Common myeloid progenitor, CD34-positive (primary cell): ENCODE measurements at regions not wholly inside any gene's neighbourhood (a gene's known extent, or its start where the extent isn't known, plus 50 kb on each side); places are given as distances from the start of the nearest gene placed in this dataset.
"Not testable (repeated sequence)": the region's sequence is repeated elsewhere in the genome, so short reads cannot be mapped to it uniquely, and the experiment has no call there.

ENCODE experiments used
- CTCF ChIA-PET: fragments of 350-600 bp; sonication (Branson Sonifier 250); formaldehyde crosslinking; loops from one replicate; lab custom pipeline; 2021; ENCODE audit warnings: antibody characterized with exemption; lab: Charles Lee
- POLR2A ChIA-PET: fragments of 350-600 bp; sonication (Branson Sonifier 250); formaldehyde crosslinking; loops from one replicate; lab custom pipeline; 2021; ENCODE audit warnings: antibody characterized with exemption; lab: Charles Lee
- DNase-seq, 3 donors: peaks; one replicate each; pipeline versions ENCODE4 v3.0.0 to v3.0.0-alpha.2; 2013
- H3K27ac ChIP-seq, 2 experiments: 1 replicate in 1 of 2; 2 replicates in 1 of 2; pipeline ENCODE4 v1.7.0; 2013; ENCODE audit warnings: inconsistent platforms in 2 of 2, low read length in 2 of 2, mild to moderate bottlenecking in 2 of 2, low read depth in 1 of 2, moderate library complexity in 1 of 2; ENCODE audit not compliant: severe bottlenecking in 2 of 2, insufficient read depth in 1 of 2, poor library complexity in 1 of 2
- H3K27me3 ChIP-seq, 5 experiments: replicated peaks in 2 of 5; 1 replicate in 3 of 5; 2 replicates in 2 of 5; pipeline versions ENCODE4 v1.6.1 to v1.7.0; 2013; ENCODE audit warnings: low read length in 4 of 5, mild to moderate bottlenecking in 2 of 5, moderate library complexity in 2 of 5, inconsistent platforms in 1 of 5; ENCODE audit not compliant: insufficient read depth in 5 of 5, control insufficient read depth in 4 of 5
- H3K36me3 ChIP-seq, 4 experiments: 1 replicate in 2 of 4; 2 replicates in 2 of 4; pipeline versions ENCODE4 v1.6.1 to v1.7.0; 2013; ENCODE audit warnings: low read length in 3 of 4, control low read depth in 1 of 4, mild to moderate bottlenecking in 1 of 4; ENCODE audit not compliant: control insufficient read depth in 4 of 4, insufficient read depth in 4 of 4
- H3K4me1 ChIP-seq, 4 experiments: 1 replicate in 3 of 4; 2 replicates in 1 of 4; pipeline versions ENCODE4 v1.6.1 to v1.7.1; 2013; ENCODE audit warnings: low read length in 3 of 4, mild to moderate bottlenecking in 3 of 4, control low read depth in 1 of 4, inconsistent platforms in 1 of 4, moderate library complexity in 1 of 4; ENCODE audit not compliant: control insufficient read depth in 4 of 4, insufficient read depth in 4 of 4; ENCODE audit errors: control extremely low read depth in 1 of 4
- H3K4me3 ChIP-seq, 7 experiments: 1 replicate in 4 of 7; 2 replicates in 3 of 7; pipeline versions ENCODE4 v1.5.1 to v1.7.0; 2013; ENCODE audit warnings: mild to moderate bottlenecking in 7 of 7, low read length in 6 of 7, moderate library complexity in 6 of 7, inconsistent platforms in 2 of 7, low read depth in 2 of 7, control low read depth in 1 of 7; ENCODE audit not compliant: insufficient read depth in 4 of 7, control insufficient read depth in 1 of 7; ENCODE audit errors: extremely low read depth in 1 of 7
- H3K9me3 ChIP-seq, 5 experiments: 1 replicate in 4 of 5; 2 replicates in 1 of 5; pipeline versions ENCODE4 v1.6.1 to v1.7.1; 2013; ENCODE audit warnings: low read length in 4 of 5, mild to moderate bottlenecking in 2 of 5, inconsistent platforms in 1 of 5, low read depth in 1 of 5, moderate library complexity in 1 of 5; ENCODE audit not compliant: control insufficient read depth in 4 of 5, insufficient read depth in 2 of 5; ENCODE audit errors: control extremely low read depth in 1 of 5
- WGBS: methylation state at CpG from one replicate; pipeline ENCODE4 v1.1.5; 2013; ENCODE audit not compliant: insufficient coverage; 5-methylcytosine and 5-hydroxymethylcytosine counted together

DNA sequence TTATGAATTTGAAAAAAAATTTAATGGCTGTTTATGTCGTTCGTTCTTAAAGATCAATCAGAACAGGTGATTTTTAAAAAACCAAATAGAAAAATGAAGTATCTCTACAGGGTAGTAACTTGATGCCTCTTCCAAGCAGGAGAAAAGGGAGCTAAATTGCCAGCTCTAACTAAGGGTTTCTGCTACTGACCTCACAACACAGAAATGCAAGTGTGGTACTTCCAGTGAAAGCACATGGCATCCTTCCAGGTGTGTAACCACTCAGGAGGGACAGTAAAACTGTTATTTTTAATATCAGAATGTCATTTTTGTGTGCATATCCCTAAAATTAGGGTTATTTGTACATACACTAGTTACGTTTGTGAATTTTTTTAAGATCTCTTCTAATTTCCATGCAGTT is 116.8 kb upstream of the ZCCHC13 start:
- H3K27ac ChIP-seq = no peak overlapping the region
- CTCF ChIA-PET = no interaction called here
- H3K4me3 ChIP-seq = no peak overlapping the region
- no CpG with 5 or more reads among the region's 3 CpGs for WGBS
- H3K27me3 ChIP-seq = peaks cover 0 to 2% (median 0%) of the 10 kb centered on the region in 5 experiments
- H3K9me3 ChIP-seq = no peaks in the 10 kb centered on the region
- DNase-seq = no peak
- no peaks in the 10 kb centered on the region for H3K4me1 ChIP-seq
- POLR2A ChIA-PET = no interaction called here
- H3K36me3 ChIP-seq = no peaks in the 10 kb centered on the region

- POLR2A ChIA-PET = not testable (repeated sequence)
These were observed 120.9 kb upstream of the ZCCHC13 start for GRCh38 chrX:74183047-74183446.

GRCh38 chrX:74181976-74182375 is 122.0 kb upstream of the ZCCHC13 start:
- H3K27ac ChIP-seq, POLR2A ChIA-PET, CTCF ChIA-PET, H3K4me1 ChIP-seq, H3K36me3 ChIP-seq, H3K4me3 ChIP-seq, DNase-seq, H3K9me3 ChIP-seq: not testable (repeated sequence)
- peaks cover 0 to 12% (median 0%) of the 10 kb centered on the region in 5 experiments for H3K27me3 ChIP-seq
- 83% methylated on average over 3 of the region's 6 CpGs for WGBS

More at GRCh38 chrX:74183047-74183446, 120.9 kb upstream of the ZCCHC13 start:
- H3K27ac ChIP-seq, CTCF ChIA-PET, H3K9me3 ChIP-seq, H3K27me3 ChIP-seq, DNase-seq, H3K4me1 ChIP-seq, H3K4me3 ChIP-seq, H3K36me3 ChIP-seq: not testable (repeated sequence)
- no CpG with 5 or more reads among the region's 4 CpGs for WGBS

DNA sequence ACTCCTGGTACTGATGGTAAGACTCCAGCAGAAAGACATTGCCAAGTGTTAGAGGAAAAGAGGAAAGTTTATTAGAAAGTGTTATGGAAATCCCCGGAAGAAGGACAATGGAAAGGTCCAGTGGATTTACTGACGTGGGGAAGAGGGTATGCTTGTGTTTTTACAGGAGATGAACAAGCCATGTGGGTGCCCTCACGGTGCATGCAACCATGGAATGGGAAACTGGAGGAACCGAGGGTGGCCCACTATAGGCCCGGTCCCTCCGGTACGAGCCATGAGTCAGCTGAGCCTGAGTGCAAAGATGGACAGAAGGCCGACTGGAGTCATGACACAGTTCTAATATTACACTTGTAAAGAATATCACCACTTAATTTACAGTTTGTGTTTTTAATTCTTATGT is 123.3 kb upstream of the ZCCHC13 start:
- ChIA-PET POLR2A (interaction anchor here (0.6 kb wide), 1 partner anchor 9 kb away, joined by 3 read pairs; no protein-coding TSS in a partner anchor), CTCF (no interaction called here)
- Histone ChIP-seq H3K4me1 (no peaks in the 10 kb centered on the region), H3K27me3 (peaks cover 0 to 12% (median 0%) of the 10 kb centered on the region in 5 experiments), H3K9me3 (peaks cover 0 to 4% (median 0%) of the 10 kb centered on the region in 5 experiments), H3K27ac (no peak overlapping the region), H3K4me3 (no peak overlapping the region), H3K36me3 (no peaks in the 10 kb centered on the region)
- DNase-seq = no peak
- 81% methylated on average over 7 of the region's 8 CpGs for WGBS

GRCh38 chrX:74179990-74180389 is 124.0 kb upstream of the ZCCHC13 start:
- POLR2A ChIA-PET = no interaction called here

GRCh38 chrX:74179499-74179898 is 124.5 kb upstream of the ZCCHC13 start:
- no peak overlapping the region for H3K4me3 ChIP-seq
- ChIA-PET POLR2A (no interaction called here), CTCF (no interaction called here)

More at GRCh38 chrX:74179990-74180389, 124.0 kb upstream of the ZCCHC13 start:
- peaks cover 0 to 4% (median 0%) of the 10 kb centered on the region in 5 experiments for H3K9me3 ChIP-seq
- H3K27ac ChIP-seq = no peak overlapping the region
- CTCF ChIA-PET = no interaction called here
- no peak overlapping the region for H3K4me3 ChIP-seq
- no peak for DNase-seq
- 85% methylated on average over 2 of the region's 3 CpGs for WGBS
- H3K27me3 ChIP-seq = peaks cover 0 to 10% (median 0%) of the 10 kb centered on the region in 5 experiments
- H3K36me3 ChIP-seq = no peaks in the 10 kb centered on the region
- no peaks in the 10 kb centered on the region for H3K4me1 ChIP-seq

GRCh38 chrX:74179071-74179470 is 124.9 kb upstream of the ZCCHC13 start:
- Histone ChIP-seq H3K36me3 (no peaks in the 10 kb centered on the region), H3K27ac (no peak overlapping the region), H3K27me3 (peaks cover 0 to 10% (median 0%) of the 10 kb centered on the region in 5 experiments), H3K4me1 (no peaks in the 10 kb centered on the region), H3K9me3 (peaks cover 0 to 4% (median 0%) of the 10 kb centered on the region in 5 experiments), H3K4me3 (no peak overlapping the region)
- POLR2A ChIA-PET = no interaction called here
- DNase-seq = no peak
- CTCF ChIA-PET = no interaction called here
- WGBS = 60% methylated on average over 1 of the region's 1 CpG

More at GRCh38 chrX:74179499-74179898, 124.5 kb upstream of the ZCCHC13 start:
- Histone ChIP-seq H3K9me3 (peaks cover 0 to 4% (median 0%) of the 10 kb centered on the region in 5 experiments), H3K27ac (no peak overlapping the region), H3K36me3 (no peaks in the 10 kb centered on the region), H3K27me3 (peaks cover 0 to 10% (median 0%) of the 10 kb centered on the region in 5 experiments), H3K4me1 (no peaks in the 10 kb centered on the region)
- 80% methylated on average over 2 of the region's 4 CpGs for WGBS
- DNase-seq = no peak
